Endodermal cell (in vitro differentiated cells): ENCODE measurements at regions not wholly inside any gene's neighbourhood (a gene's known extent, or its start where the extent isn't known, plus 50 kb on each side); places are given as distances from the start of the nearest gene placed in this dataset.
"Not testable (repeated sequence)": the region's sequence is repeated elsewhere in the genome, so short reads cannot be mapped to it uniquely, and the experiment has no call there.

ENCODE experiments used
- DNase-seq: peaks from one replicate; pipeline ENCODE4 v3.0.0-alpha.2; 2017
- H3K27ac ChIP-seq: 2 replicates; pipeline ENCODE4 v1.5.1; 2013; ENCODE audit warnings: mild to moderate bottlenecking, low read depth, low read length, moderate library complexity
- H3K27me3 ChIP-seq: 2 replicates; pipeline ENCODE4 v1.6.1; 2013; ENCODE audit warnings: mild to moderate bottlenecking, low read length, moderate library complexity; ENCODE audit not compliant: insufficient read depth, control insufficient read depth, poor library complexity, severe bottlenecking
- H3K36me3 ChIP-seq: 2 replicates; pipeline ENCODE4 v1.7.0; 2013; ENCODE audit warnings: mild to moderate bottlenecking, low read length, moderate library complexity; ENCODE audit not compliant: control insufficient read depth, insufficient read depth
- H3K4me1 ChIP-seq: one replicate; pipeline ENCODE4 v1.7.0; 2013; ENCODE audit warnings: low read length; ENCODE audit not compliant: control insufficient read depth, insufficient read depth
- H3K4me3 ChIP-seq: 2 replicates; pipeline ENCODE4 v1.5.1; 2013; ENCODE audit warnings: mild to moderate bottlenecking, low read length, moderate library complexity
- H3K9ac ChIP-seq: 2 replicates; pipeline ENCODE4 v1.6.1; 2013; ENCODE audit warnings: mild to moderate bottlenecking, low read length, moderate library complexity; ENCODE audit not compliant: poor library complexity, severe bottlenecking; ENCODE audit errors: extremely low read depth
- H3K9me3 ChIP-seq: 2 replicates; pipeline ENCODE4 v1.6.1; 2013; ENCODE audit warnings: mild to moderate bottlenecking, low read length, moderate library complexity; ENCODE audit not compliant: control insufficient read depth
- H3K27ac Mint-ChIP-seq: 2 replicates; pipeline ENCODE4 v1.8.0; 2020; ENCODE audit warnings: mixed read lengths
- H3K27me3 Mint-ChIP-seq: 2 replicates; pipeline ENCODE4 v1.8.0; 2021; ENCODE audit warnings: mild to moderate bottlenecking, mixed read lengths; ENCODE audit not compliant: insufficient read depth
- H3K36me3 Mint-ChIP-seq: 2 replicates; pipeline ENCODE4 v1.8.0; 2020; ENCODE audit warnings: low read depth, mixed read lengths
- H3K4me1 Mint-ChIP-seq: 2 replicates; pipeline ENCODE4 v1.8.0; 2020; ENCODE audit warnings: mixed read lengths
- H3K4me3 Mint-ChIP-seq: 2 replicates; pipeline ENCODE4 v1.8.0; 2020; ENCODE audit warnings: mild to moderate bottlenecking, moderate library complexity, mixed read lengths
- H3K9me3 Mint-ChIP-seq: 2 replicates; pipeline ENCODE4 v1.8.0; 2020; ENCODE audit warnings: mild to moderate bottlenecking, mixed read lengths
- WGBS, 2 experiments: methylation state at CpG; one replicate each; pipeline versions ENCODE4 v1.1.5 to v1.1.7; 2013; ENCODE audit warnings: missing lambda C conversion rate in 2 of 2, mixed read lengths in 1 of 2; ENCODE audit not compliant: insufficient coverage in 1 of 2, insufficient read length in 1 of 2; 5-methylcytosine and 5-hydroxymethylcytosine counted together
- TF ChIP-seq, protein P1 (sequence below): fragments of 200-600 bp; sonication (generic); conservative IDR thresholded peaks from 2 replicates; pipeline ENCODE4 v1.5.0; 2021; ENCODE audit warnings: antibody characterized with exemption, mild to moderate bottlenecking

GRCh38 chr16:22661161-22661647 lies 150.5 kb downstream of the NPIPB5 start:
- Mint-ChIP-seq H3K36me3 (no peaks in the 10 kb centered on the region), H3K4me3 (no peak overlapping the region), H3K9me3 (peaks cover 6% of the 10 kb centered on the region), H3K4me1 (no peaks in the 10 kb centered on the region), H3K27me3 (no peaks in the 10 kb centered on the region), H3K27ac (no peak overlapping the region)
- Histone ChIP-seq H3K9me3 (no peaks in the 10 kb centered on the region), H3K27ac (no peak overlapping the region), H3K4me3 (no peak overlapping the region), H3K36me3 (no peaks in the 10 kb centered on the region), H3K4me1 (no peaks in the 10 kb centered on the region), H3K27me3 (no peaks in the 10 kb centered on the region), H3K9ac (no peak overlapping the region)
- WGBS, 2 experiments = 88% methylated on average over 7 of the region's 7 CpGs
- peak; percentile 37 for DNase-seq
- TF ChIP-seq, protein P1, sequence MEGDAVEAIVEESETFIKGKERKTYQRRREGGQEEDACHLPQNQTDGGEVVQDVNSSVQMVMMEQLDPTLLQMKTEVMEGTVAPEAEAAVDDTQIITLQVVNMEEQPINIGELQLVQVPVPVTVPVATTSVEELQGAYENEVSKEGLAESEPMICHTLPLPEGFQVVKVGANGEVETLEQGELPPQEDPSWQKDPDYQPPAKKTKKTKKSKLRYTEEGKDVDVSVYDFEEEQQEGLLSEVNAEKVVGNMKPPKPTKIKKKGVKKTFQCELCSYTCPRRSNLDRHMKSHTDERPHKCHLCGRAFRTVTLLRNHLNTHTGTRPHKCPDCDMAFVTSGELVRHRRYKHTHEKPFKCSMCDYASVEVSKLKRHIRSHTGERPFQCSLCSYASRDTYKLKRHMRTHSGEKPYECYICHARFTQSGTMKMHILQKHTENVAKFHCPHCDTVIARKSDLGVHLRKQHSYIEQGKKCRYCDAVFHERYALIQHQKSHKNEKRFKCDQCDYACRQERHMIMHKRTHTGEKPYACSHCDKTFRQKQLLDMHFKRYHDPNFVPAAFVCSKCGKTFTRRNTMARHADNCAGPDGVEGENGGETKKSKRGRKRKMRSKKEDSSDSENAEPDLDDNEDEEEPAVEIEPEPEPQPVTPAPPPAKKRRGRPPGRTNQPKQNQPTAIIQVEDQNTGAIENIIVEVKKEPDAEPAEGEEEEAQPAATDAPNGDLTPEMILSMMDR = no peak

- not testable (repeated sequence) for H3K9me3 ChIP-seq, H3K27ac ChIP-seq, DNase-seq, H3K4me1 Mint-ChIP-seq, H3K4me3 Mint-ChIP-seq, H3K36me3 ChIP-seq, H3K4me3 ChIP-seq, H3K27ac Mint-ChIP-seq, H3K4me1 ChIP-seq, H3K9me3 Mint-ChIP-seq, H3K27me3 Mint-ChIP-seq, H3K9ac ChIP-seq, H3K36me3 Mint-ChIP-seq, H3K27me3 ChIP-seq
- WGBS, 2 experiments = 70 to 86% methylated on average over 1 of the region's 1 CpG
Measured at GRCh38 chr16:22662958-22663357, 151.0 kb upstream of the HS3ST2 start.

DNA sequence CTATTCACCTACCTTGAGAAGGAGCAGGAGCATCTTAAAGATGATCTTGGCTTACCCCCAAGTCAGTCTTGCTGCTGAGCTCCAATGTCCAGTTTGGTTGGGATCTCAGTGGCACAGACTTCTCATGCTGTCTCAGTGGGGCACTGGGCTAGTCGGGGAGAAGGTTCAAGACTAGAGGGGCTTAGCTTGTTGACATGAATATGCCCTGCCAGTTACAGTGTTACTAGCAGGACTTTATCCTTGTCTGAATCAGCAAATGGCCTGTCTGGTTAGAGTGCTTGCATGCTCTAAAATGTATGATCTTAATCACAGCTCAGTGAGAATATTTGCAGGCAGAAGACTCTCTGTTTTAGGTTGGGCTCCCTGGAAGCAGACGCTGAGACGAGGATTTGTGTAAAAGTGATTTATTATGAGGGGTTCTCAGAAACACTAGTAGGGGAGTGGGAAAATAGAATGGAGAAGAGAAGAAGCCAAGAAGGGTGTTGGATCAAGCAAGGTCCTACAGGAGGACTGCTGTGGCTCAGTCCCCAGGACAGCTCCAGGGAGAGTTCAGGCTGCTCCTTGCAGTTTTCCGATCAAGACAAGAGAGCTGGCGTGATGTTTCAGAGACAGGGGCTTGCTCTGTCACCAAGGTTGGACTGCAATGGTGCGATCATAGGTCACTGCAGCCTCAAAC lies 150.4 kb upstream of the HS3ST2 start:
- H3K9me3 ChIP-seq = no peaks in the 10 kb centered on the region
- H3K36me3 ChIP-seq = no peaks in the 10 kb centered on the region
- 89 to 92% methylated on average over 6 of the region's 6 CpGs for WGBS, 2 experiments
- H3K9ac ChIP-seq = no peak overlapping the region
- peak; percentile 34 for DNase-seq
- H3K4me3 ChIP-seq = no peak overlapping the region
- Mint-ChIP-seq H3K27me3 (no peaks in the 10 kb centered on the region), H3K4me3 (no peak overlapping the region), H3K9me3 (no peaks in the 10 kb centered on the region), H3K4me1 (no peaks in the 10 kb centered on the region), H3K27ac (no peak overlapping the region), H3K36me3 (no peaks in the 10 kb centered on the region)
- no peaks in the 10 kb centered on the region for H3K27me3 ChIP-seq
- TF ChIP-seq, protein P1 = no peak
- no peak overlapping the region for H3K27ac ChIP-seq
- H3K4me1 ChIP-seq = no peaks in the 10 kb centered on the region

DNA sequence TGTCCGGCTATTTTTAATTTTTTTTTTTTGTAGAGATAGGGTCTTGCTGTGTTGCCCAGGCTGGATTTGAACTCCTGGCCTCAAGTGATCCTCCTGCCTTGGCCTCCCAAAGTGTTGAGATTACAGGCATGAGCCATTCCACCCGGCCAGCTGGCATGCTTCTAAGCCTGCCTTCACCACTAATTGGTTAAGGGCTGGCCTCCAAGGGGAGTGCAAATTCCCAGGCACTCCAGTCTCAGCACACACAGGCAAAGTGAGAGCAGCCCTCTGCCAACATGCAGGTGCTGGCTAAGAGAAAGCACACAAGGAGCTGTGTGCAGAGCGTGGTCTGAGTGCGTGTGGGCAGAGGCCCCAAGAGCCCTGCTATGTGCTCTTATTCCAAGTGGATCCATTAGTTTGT lies 149.8 kb upstream of the HS3ST2 start:
- WGBS, 2 experiments = 86 to 89% methylated on average over 4 of the region's 4 CpGs
- Histone ChIP-seq H3K36me3 (no peaks in the 10 kb centered on the region), H3K9me3 (no peaks in the 10 kb centered on the region), H3K27ac (no peak overlapping the region), H3K4me3 (no peak overlapping the region), H3K27me3 (no peaks in the 10 kb centered on the region), H3K9ac (no peak overlapping the region), H3K4me1 (no peaks in the 10 kb centered on the region)
- no peaks in the 10 kb centered on the region for H3K9me3 Mint-ChIP-seq
- TF ChIP-seq, protein P1 = no peak
- H3K27ac Mint-ChIP-seq = no peak overlapping the region
- H3K4me3 Mint-ChIP-seq = no peak overlapping the region
- no peaks in the 10 kb centered on the region for H3K4me1 Mint-ChIP-seq
- peak; percentile 42 for DNase-seq
- H3K27me3 Mint-ChIP-seq = no peaks in the 10 kb centered on the region
- no peaks in the 10 kb centered on the region for H3K36me3 Mint-ChIP-seq
